Dedifferentiated amniotic fluid mesenchymal stem cell (primary cell): ENCODE measurements at regions not wholly inside any gene's neighbourhood (a gene's known extent, or its start where the extent isn't known, plus 50 kb on each side); places are given as distances from the start of the nearest gene placed in this dataset.

Source experiments
- DNase-seq: peaks from one replicate; pipeline ENCODE4 v3.0.0-alpha.2; 2016; ENCODE audit errors: extremely low spot score

DNA sequence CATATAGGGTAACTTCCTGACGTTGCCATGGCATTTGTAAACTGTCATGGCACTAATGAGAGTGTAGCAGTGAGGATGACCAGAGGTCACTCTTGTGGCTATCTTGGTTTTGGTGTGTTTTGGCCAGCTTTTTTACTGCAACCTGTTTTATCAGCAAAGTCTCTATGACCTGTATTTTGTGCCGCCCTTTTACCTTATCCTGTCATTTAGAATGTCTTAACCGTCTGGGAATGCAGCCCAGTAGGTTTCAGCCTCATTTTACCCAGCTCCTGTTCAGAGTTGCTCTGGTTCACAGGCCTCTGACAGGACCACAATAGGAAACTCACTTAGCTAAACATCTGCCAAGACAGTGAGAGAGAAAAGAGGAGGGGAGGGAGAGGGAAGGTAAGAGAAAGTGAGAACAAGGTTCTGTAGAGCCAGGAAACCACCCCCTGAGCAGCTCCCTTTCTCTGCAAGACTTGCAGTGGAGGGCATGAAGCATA lies 64.8 kb upstream of the PLEKHG3 start:
- DNase-seq: no peak

DNA sequence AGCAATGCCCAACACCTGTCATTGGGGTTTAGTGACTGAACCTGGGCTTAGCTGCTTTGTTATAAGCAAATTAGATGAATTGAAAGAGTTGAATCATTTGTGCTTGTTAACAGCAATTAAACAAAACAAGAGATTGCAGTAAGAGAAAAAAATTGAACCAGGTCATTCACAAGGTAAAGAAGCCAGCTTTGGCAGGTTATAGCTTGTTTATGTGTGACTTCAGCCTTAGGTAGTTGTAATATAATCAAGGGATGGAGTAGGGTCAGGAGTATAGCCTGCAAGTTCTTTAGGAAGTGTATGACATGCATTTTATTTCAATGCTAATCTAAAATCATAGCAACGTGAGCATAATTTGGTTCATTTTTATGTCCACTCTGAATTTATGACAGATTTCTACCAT lies 63.4 kb upstream of the PLEKHG3 start:
- no peak for DNase-seq

DNA sequence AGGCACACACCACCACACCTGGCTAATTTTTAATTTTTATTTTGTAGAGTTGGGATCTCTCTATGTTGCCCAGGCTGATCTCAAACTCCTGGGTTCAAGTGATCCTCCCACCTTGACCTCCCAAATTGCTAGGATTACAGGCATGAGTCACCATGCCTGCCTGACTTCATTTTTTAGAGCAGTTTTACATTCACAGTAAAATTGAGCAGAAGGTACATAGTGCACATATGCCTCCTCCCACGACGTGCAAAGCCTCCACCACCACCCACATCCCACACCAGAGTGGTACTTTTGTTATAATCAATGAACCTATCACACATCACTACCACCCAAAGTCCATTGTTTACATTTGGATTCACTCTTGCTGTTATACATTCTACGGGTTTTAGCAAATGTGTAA lies 62.5 kb upstream of the PLEKHG3 start:
- DNase-seq: no peak

DNA sequence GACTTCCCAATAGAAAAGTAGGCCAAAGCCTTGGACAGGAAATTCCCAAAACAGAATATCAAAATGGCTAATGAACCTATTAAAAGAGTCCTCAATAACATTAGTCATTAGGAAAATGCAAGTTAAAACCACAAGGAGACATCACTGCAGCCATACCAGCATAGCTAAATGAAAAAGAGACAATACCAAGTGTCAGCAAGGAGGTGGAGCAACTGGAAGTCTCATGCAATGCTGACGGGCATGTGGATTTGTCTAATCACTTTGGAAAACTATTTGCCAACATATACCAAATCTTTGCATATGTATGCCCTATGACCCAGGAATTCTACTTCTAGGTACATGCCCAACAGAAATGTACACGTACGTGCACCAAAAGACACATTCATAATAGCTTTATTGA lies 60.5 kb upstream of the PLEKHG3 start:
- DNase-seq: no peak

DNA sequence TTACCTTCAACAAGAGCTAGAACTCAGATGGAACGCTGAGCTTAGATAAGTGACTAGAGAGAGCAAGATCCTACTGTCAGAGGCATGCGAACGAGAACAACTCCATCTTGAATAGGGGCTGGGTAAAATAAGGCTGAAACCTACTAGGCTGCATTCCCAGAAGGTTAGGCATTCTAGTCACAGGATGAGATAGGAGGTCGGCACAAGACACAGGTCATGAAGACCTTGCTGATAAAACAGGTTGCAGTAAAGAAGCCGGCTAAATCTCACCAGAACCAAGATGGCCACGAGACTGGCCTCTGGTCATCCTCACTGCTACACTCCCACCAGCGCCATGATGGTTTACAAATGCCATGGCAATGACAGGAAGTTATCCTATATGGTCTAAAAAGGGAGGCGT lies 59.6 kb upstream of the PLEKHG3 start:
- DNase-seq: no peak

DNA sequence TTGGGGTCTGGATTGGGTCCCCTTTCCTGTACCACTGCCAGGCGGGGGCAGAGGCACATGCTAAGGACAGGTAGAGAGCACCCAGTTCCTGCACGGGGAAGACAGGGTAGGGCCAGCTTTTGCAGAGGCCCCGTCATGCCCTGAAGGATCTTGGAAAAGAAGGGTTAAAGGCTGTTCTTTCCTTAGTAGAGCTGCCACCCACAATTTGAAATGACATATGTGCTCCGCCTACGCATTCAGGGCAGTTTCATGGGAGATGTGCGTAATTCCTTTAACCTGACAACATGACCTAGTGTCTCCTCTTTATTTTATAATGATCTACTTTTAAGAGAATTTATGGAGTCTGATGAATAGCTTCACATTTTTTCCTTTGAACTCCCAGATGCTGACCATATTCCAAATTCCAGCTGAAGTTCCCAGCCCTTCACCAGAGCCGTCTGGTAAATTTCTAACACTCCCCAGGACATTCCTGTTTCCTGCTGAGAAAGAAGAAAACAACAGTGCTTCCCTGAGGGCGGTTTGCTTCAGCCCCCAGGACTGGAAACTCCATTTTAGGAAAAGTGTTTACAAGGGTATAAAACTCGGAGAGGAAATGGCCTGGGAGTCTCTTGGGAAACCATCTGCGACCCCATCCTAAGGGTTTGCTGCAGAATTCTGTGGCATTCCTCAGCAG lies 58.9 kb upstream of the PLEKHG3 start:
- peak; percentile 91 for DNase-seq

DNA sequence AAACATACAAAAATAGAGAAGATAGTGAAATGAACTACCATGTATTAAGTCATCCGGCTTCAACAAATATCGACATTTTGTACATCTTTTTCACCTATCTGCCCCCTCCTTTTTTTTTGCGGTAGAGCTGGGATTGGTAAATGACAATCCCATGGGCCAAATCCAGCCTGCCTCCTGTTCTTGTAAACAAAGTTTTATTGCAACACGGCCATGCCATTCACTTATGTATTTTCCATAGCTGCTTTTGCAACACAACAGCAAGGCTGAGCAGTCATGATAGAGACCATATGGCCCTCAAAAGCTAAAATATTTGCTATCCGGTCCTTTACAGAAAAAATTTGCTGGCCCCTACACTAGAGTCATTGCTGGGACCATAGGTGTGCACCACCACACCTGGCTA lies 58.1 kb upstream of the PLEKHG3 start:
- no peak for DNase-seq

DNA sequence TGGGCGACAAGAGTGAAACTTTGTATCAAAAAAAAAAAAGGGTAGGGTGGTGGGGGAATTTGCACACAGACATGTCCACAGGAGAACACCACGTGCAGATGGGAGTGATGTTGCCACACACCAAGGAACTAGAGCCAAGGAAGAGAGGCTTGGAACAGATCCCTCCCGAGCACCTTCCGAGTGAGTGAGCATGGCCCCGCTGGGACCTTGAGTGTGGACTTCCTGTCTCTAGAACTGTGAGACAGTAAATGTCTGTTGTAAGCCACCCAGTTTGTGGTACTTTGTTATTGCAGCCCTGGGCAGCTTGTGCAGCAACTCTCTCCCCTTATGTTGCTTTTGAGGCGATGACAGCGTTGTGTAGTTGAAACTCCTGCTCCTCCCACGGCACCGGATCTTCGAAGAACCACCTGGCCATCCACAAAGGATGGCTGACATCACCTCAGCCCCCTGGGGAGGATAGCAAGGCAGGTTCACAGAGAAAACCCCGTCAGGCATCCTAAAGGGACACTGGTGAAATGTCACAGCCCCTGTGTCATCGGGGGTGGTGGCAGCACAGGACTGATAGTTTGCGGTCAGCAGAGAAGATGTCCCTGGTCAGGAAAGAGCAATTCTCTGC lies 54.7 kb upstream of the PLEKHG3 start:
- no peak for DNase-seq

DNA sequence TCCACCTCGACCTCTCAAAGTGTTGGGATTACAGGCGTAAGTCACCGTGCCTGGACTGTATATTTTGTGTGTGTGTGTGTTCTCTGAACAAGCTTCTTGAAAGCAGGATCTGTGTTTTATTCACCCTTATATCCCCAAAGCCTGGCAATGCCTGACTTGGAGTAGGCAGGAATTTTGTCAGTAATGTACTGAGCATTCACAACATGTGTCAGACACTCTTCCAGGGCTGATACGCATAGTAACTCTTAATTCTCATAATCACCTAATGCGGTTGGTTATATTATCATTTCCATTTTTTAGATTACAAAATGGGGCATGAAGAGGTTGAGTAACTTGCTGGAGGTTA lies 50.4 kb upstream of the PLEKHG3 start:
- no peak for DNase-seq

DNA sequence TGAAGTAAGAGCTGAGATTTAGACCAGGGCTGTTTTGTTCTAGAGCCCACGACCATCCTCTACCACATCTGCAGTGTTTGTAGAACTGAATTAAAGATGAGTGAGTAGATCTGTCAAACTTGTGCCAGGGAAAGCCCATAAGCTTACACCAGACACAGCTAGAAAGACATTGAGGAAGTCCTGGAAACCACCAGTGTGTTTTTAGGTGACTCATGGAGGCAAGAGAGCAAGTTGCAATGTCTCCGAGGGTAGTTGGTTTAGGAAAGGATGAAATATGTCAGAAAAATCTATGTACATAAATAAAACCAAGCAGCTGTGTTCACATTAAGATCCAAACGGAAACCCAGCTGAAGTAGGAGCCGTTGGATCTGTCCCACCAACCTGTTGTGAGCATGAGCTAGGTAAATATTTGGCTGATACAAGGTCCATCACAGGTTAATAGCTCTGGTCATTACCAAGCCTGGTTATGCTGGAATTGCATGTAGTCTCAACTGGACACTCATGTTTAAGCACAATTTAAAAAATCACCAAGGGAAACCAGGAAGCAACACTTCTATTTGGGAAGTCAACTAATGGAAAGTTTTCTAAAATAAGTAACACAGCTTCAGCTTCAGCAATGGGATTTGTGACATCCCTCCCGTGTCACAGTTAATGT lies 49.9 kb upstream of the PLEKHG3 start:
- peak; percentile 57 for DNase-seq
